SK-N-SH treated with all-trans-retinoic acid at 6 μM for 48 hours (cell line): ENCODE measurements at regions not wholly inside any gene's neighbourhood (a gene's known extent, or its start where the extent isn't known, plus 50 kb on each side); places are given as distances from the start of the nearest gene placed in this dataset.

Source experiments
- BACH2 ChIP-seq: fragments of 250-450 bp; sonication (Bioruptor Pico); IDR thresholded peaks from 2 replicates; pipeline ENCODE4 v1.9.0; 2021; ENCODE audit warnings: mild to moderate bottlenecking, borderline replicate concordance
- CREB5 ChIP-seq: fragments of 250-450 bp; sonication (Bioruptor Pico); IDR thresholded peaks from 2 replicates; pipeline ENCODE4 v1.5.1; 2020; ENCODE audit warnings: low read depth, mild to moderate bottlenecking, moderate library complexity
- ISL1 ChIP-seq: fragments of 250-450 bp; sonication (Bioruptor Pico); IDR thresholded peaks from 2 replicates; pipeline ENCODE4 v2.1.2; 2022; ENCODE audit warnings: mild to moderate bottlenecking, moderate library complexity
- POU6F1 ChIP-seq: fragments of 250-450 bp; sonication (Bioruptor Pico); IDR thresholded peaks from 2 replicates; pipeline ENCODE4 v1.8.0; 2021; ENCODE audit warnings: low read depth, mild to moderate bottlenecking, moderate library complexity, borderline replicate concordance
- PPARA ChIP-seq: fragments of 250-450 bp; sonication (Bioruptor Pico); IDR thresholded peaks from 2 replicates; pipeline ENCODE4 v1.5.0; 2020; ENCODE audit warnings: mild to moderate bottlenecking, borderline replicate concordance
- RARB ChIP-seq: fragments of 250-450 bp; sonication (Bioruptor Pico); IDR thresholded peaks from 2 replicates; pipeline ENCODE4 v1.8.0; 2021; ENCODE audit warnings: mild to moderate bottlenecking, moderate library complexity
- TCF4 ChIP-seq: fragments of 250-450 bp; sonication (Bioruptor Pico); IDR thresholded peaks from 2 replicates; pipeline ENCODE4 v1.8.0; 2021; ENCODE audit warnings: mild to moderate bottlenecking, moderate library complexity, borderline replicate concordance
- ZFP3 ChIP-seq: fragments of 250-450 bp; sonication (Bioruptor Pico); IDR thresholded peaks from 2 replicates; pipeline ENCODE4 v1.5.0; 2020; ENCODE audit warnings: mild to moderate bottlenecking, moderate library complexity
- ZFP30 ChIP-seq: fragments of 450-650 bp; formaldehyde crosslinking; IDR thresholded peaks from 2 replicates; pipeline ENCODE4 v1.5.0; 2022; ENCODE audit warnings: mild to moderate bottlenecking, moderate library complexity
- ZNF70 ChIP-seq: fragments of 450-650 bp; formaldehyde crosslinking; IDR thresholded peaks from 2 replicates; pipeline ENCODE4 v1.5.0; 2020; ENCODE audit warnings: mild to moderate bottlenecking, moderate library complexity
- ZNF8 ChIP-seq: fragments of 450-650 bp; formaldehyde crosslinking; IDR thresholded peaks from 2 replicates; pipeline ENCODE4 v1.5.0; 2020; ENCODE audit warnings: mild to moderate bottlenecking, moderate library complexity
- TF ChIP-seq, protein P1 (sequence below): fragments of 250-450 bp; sonication (Bioruptor Pico); IDR thresholded peaks from 2 replicates; pipeline ENCODE4 v1.8.0; 2020; ENCODE audit warnings: mild to moderate bottlenecking, moderate library complexity, borderline replicate concordance
- TF ChIP-seq, protein P2 (sequence below): fragments of 250-450 bp; sonication (Bioruptor Pico); IDR thresholded peaks from 2 replicates; pipeline ENCODE4 v1.5.1; 2021; ENCODE audit warnings: mild to moderate bottlenecking, moderate library complexity

DNA sequence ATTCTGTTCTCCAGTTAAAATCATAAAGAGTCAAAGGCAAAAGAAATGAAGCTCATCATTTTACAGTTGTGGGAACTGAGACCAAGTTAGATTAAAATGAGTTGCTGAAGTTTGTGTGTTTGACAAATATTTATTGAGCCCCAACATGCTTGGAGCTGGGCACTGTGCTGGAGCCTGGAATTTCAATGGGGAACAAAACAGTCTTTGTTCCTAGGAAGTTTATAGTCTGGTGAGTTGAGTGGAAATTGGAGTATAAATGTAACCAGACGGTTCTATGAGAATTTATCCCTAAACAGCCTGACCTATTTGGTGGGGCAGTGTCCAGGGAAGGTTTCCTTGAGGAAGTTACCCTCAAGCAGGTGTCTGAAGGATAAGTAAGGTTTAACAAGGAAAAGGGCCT lies 294.4 kb downstream of the PRDM2 start:
- TF ChIP-seq, protein P1, sequence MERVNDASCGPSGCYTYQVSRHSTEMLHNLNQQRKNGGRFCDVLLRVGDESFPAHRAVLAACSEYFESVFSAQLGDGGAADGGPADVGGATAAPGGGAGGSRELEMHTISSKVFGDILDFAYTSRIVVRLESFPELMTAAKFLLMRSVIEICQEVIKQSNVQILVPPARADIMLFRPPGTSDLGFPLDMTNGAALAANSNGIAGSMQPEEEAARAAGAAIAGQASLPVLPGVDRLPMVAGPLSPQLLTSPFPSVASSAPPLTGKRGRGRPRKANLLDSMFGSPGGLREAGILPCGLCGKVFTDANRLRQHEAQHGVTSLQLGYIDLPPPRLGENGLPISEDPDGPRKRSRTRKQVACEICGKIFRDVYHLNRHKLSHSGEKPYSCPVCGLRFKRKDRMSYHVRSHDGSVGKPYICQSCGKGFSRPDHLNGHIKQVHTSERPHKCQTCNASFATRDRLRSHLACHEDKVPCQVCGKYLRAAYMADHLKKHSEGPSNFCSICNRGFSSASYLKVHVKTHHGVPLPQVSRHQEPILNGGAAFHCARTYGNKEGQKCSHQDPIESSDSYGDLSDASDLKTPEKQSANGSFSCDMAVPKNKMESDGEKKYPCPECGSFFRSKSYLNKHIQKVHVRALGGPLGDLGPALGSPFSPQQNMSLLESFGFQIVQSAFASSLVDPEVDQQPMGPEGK (CRISPR knock-in tag): no peak
- TF ChIP-seq RARB (no peak), BACH2 (CRISPR knock-in tag) (no peak), ZNF8 (CRISPR knock-in tag) (no peak), TCF4 (CRISPR knock-in tag) (no peak), ISL1 (no peak), POU6F1 (CRISPR knock-in tag) (no peak), CREB5 (no peak), PPARA (CRISPR knock-in tag) (no peak), ZFP30 (CRISPR knock-in tag) (no peak), ZFP3 (CRISPR knock-in tag) (no peak), ZNF70 (no peak)
- TF ChIP-seq, protein P2, sequence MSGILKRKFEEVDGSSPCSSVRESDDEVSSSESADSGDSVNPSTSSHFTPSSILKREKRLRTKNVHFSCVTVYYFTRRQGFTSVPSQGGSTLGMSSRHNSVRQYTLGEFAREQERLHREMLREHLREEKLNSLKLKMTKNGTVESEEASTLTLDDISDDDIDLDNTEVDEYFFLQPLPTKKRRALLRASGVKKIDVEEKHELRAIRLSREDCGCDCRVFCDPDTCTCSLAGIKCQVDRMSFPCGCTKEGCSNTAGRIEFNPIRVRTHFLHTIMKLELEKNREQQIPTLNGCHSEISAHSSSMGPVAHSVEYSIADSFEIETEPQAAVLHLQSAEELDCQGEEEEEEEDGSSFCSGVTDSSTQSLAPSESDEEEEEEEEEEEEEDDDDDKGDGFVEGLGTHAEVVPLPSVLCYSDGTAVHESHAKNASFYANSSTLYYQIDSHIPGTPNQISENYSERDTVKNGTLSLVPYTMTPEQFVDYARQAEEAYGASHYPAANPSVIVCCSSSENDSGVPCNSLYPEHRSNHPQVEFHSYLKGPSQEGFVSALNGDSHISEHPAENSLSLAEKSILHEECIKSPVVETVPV (CRISPR knock-in tag): no peak
